ENCODE measurements at regions not wholly inside any gene's neighbourhood (a gene's known extent, or its start where the extent isn't known, plus 50 kb on each side); places are given as distances from the start of the nearest gene placed in this dataset.

DNA sequence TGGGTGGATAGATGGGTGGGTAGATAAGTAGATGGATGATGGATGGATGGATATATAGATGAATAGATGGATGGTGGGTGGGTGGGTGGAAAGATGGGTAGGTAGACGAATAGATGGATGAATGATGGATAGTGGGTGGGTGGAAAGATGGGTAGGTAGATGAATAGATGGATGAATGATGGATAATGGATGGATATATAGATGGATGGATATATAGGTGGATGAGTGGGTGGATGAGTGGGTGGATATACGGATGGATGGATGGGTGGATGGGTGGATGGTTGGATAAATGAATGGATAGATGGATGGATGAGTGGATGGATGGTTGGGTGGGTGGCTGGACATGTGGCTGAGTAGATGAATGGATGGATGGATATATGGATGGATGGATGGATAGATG is 53.1 kb upstream of the THY1 start:
- TF ChIP-seq GATA1 (IDR thresholded peaks at IDR 0.05; ENCODE audit: low read depth, low read length) (no peak), POLR2A (IDR thresholded peaks at IDR 0.05; ENCODE audit: low read length) (no peak)

DNA sequence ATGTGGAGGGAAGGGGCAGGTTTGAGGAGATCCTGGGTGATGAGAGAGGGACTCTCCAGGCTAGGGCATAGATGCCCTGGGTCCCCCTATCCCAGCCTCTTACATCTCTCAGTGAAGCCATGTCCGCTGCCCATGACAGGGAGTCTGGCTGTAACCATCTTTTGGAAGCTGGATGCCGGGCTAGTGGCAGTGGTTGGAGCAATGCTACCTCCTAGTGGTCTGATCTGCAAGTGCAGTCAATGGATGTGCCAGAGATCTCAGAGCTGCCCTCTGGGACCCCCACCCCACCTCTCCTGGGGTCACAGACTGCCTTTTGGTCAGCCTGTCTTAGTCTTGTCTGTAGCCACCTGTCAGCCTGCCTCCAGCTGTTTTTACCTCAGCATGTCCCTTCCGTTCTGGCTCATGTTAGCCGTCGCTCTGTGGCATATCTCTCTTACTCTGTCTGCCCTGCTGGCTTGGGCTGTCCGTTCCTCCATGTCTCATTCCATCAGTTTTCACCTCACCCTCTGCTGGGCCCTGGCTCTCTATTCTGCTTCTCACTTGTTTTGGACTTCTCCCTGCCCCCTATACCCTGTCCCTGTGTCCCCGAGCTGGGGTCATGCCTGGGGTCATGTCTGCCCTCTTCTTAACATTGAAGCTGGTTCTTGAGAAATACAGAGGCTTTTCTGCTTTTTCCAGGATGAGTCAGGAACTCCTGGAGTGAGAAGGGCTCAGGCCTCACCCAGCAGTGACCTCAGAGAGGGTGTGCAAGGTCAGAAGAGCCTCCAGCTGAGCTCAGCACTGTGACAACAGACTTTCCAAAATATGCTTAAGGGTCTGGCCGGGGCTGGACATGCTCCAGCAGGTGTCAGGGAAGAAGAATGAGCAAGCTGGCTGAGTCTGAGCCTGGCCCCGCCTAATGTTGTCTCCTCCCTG is 52.0 kb upstream of the THY1 start:
- peak; percentile 38 to 68 for DNase-seq

More for the DNA sequence above, 53.1 kb upstream of the THY1 start:
- no peak for DNase-seq

GRCh38 chr11:119473901-119474681 is 51.1 kb upstream of the THY1 start:
- DNase-seq = no peak
- TF ChIP-seq GATA1 (IDR thresholded peaks at IDR 0.05; ENCODE audit: low read depth, low read length) (no peak), POLR2A (IDR thresholded peaks at IDR 0.05; ENCODE audit: low read length) (no peak)

More for the DNA sequence above, 52.0 kb upstream of the THY1 start:
- TF ChIP-seq GATA1 (IDR thresholded peaks at IDR 0.05; ENCODE audit: low read depth, low read length) (no peak), POLR2A (IDR thresholded peaks at IDR 0.05; ENCODE audit: low read length) (no peak)

- no peak for DNase-seq
- TF ChIP-seq GATA1 (IDR thresholded peaks at IDR 0.05; ENCODE audit: low read depth, low read length) (no peak), POLR2A (IDR thresholded peaks at IDR 0.05; ENCODE audit: low read length) (no peak)
Measured at GRCh38 chr11:119473226-119473625, 50.3 kb upstream of the THY1 start.

GRCh38 chr11:119472856-119473222 is 49.9 kb upstream of the THY1 start:
- TF ChIP-seq POLR2A (IDR thresholded peaks at IDR 0.05; ENCODE audit: low read length) = no peak
- no peak for DNase-seq

Data from erythroblast (primary cell).